HG03378 (cell line): ENCODE measurements at regions not wholly inside any gene's neighbourhood (a gene's known extent, or its start where the extent isn't known, plus 50 kb on each side); places are given as distances from the start of the nearest gene placed in this dataset.
"Not testable (repeated sequence)": the region's sequence is repeated elsewhere in the genome, so short reads cannot be mapped to it uniquely, and the experiment has no call there.

Source experiments
- ATAC-seq: cut with Tn5 transposase; IDR thresholded peaks from one replicate; pipeline ENCODE4 v1.9.1; 2021; ENCODE audit warnings: mild to moderate bottlenecking, moderate library complexity; ENCODE audit not compliant: unreplicated experiment

DNA sequence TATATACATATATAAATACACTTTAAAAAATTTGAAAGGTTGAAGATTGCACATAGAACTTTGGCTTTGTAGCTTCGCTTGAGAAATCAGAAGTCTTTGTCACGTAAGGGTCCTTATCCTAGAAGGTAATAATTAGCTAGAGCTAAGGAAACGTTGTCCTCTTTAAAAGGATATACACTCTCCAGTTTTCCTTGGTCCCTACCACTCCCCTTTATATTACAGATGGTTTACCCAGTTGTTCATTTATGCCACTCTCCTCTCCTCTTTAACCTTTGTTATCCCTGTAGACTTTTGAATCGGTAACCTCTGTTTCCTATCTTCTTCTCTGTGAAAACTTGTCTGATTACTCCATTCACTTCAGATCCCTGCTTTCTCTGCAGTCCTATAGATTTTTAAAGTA lies 1101.0 kb upstream of the SEMA6A start:
- ATAC-seq = no peak

GRCh38 chr5:117671551-117671950 lies 1096.9 kb upstream of the SEMA6A start:
- ATAC-seq = no peak

DNA sequence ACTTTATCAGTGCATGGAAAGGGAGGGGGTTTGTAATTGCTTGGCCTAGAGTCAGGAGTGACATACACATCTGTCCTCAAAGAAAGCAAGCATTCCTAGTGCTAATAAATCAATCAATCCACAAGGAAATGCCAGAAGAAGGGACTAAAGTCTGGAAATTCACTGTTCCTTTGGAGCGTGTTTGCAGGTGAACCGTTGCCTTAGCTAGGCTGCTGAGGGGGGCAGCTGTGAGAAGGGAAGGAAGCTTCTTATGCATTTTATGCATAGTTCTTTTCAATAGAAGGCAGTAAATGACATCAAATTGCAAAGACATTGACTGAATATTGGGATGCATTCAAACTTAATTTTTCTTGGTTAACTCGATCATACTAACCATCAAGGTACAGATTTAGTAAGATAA lies 1092.5 kb upstream of the SEMA6A start:
- ATAC-seq = no peak

DNA sequence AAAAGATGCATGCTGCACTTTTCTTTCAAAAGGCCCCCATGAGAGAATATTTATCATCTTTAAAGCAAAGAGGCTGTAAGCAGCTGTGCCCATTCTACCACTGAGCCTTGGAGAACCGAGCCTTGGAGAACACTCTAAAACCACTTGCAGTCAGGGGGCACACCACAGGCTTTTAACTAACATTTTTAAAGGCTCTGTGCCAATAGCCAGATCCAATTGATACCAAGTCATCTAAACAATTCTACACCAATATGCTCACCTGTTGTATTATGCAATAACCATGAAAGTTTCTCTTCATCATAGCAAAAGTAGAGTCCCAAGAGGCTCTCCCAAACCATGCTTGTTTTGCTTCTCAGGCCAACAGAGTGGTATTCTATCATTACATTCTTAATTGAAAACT lies 1090.5 kb upstream of the SEMA6A start:
- ATAC-seq = no peak

DNA sequence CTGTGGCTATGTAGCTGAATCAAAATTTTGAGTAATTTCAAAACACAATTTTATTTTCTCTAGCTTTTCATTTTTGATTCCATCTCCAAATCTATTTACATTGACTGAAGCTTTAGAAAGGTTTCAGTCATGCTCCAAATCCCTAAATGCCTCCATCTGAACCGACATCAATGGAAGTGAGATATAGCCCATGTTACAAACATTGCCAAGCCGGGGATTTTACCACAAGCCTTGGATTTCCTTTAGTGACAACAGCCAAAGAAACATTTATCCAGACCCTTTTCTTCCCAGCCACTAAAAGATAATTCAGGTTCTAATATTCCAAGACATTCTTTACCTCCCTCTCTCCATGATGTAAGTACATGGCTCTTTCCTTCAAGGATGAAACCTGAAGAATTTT lies 1087.7 kb upstream of the SEMA6A start:
- ATAC-seq = no peak

DNA sequence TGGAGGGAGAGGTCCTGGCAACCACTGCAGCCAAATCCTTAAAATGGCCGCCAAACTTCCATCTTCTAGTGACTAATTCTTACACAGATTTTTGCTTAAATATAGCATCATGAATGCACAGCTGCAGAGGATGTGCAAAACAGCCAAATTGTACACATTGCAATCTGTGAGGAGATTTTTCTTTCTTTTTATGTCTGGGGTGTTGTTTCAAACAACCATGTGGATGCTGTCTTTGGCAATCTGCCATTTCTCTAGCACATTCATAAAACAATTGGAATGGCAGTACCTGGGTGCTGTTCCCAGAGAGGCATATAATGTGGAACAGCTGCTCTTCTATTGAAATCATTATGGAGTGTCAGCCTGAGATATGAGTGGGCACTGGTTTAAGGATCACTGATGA lies 1082.9 kb upstream of the SEMA6A start:
- ATAC-seq = no peak

DNA sequence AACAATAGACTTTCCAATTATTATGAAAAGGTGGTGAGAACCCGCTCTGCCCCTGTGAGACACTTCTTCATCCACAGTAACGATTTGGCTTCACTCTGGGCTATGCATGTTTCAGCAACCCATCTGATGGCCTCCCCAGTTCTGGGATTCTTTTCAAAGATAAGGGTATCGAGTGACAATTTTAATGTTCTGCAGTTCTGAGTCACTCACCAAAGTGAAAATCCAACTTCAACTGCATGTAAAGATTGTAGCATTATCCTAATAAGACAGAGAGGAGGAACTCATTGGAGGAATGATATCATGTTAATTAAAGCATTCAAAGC lies 1078.3 kb upstream of the SEMA6A start:
- no peak for ATAC-seq

DNA sequence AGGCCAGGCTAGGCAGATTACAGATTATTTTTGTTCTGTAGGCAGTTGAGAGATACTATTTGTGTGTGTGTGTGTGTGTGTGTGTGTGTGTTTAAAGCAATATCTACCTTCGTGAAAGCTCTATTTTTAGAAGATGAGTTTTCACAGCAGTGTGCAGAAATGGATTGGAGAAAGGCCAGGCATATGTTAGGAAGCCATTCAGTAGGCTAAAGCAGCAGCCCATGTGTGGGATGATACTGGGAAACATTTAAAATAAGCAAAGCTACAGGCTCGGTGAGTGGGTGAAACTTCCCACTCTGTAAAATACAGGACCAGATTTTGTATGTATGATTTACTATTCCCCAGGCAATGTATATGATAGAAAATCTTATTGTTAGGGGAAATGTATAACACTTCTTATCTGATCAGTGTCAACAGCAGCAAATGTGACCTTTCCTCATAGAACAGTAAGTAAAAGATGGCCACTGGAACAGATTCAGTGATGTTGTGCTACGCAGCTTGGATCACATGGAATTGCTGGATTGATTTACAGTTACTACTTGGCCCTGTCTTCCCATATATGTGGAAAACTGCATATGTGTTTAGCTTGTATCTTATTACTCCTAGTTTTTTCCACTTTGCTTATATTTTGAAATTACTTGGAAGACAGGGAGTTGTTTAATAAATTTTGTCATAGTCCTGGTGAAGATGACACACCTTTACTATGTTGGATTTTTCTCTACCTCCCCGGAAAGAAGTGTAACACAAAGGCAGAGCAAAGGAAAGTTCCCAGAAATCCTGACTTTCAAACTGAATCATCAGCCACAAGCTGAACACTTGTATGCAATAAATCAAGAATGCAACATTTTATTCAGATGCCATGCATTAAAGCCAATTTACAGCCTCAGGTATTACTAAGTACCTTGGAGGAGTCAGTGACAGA lies 1077.7 kb upstream of the SEMA6A start:
- no peak for ATAC-seq

DNA sequence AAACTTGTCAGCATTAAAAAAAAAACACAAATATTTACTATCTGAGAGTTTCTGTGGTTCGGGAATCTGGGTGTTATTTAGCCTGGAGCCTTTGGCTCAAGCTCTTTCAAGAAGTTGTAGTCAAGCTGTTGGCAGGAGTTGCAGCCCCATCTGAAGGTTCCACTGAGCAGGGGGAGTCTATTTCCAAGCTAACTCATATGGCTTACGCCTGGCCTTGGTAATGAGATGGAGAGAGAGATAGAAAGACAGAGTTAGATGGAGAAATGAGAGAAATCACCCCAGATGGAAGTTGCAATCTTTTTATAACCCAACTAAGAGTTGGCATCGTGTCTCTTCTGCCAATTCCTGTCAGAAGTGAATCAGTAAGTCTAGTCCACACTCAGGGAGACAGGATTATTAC lies 1075.2 kb upstream of the SEMA6A start:
- no peak for ATAC-seq

GRCh38 chr5:117645400-117645799 lies 1070.8 kb upstream of the SEMA6A start:
- no peak for ATAC-seq

- ATAC-seq = no peak
These were observed 1064.0 kb upstream of the SEMA6A start for GRCh38 chr5:117638581-117638980.

DNA sequence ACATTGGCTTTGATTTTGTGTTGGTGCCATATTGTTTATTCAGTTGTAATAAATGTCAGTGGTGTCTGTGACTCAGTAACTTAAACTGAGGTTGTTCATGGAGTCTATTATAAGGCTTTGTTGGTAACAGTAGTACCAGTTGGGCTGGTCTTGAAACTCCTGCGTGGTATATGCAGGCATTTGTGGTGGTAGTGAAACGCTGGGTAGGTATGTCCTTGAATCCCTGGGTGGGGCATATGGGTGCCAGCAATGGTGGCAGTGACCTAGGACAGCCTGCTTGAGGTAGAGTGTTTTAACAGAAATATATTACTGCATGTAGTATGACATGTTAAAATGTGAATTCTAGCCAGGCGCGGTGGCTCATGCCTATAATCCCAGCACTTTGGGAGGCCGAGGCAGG lies 1058.5 kb upstream of the SEMA6A start:
- ATAC-seq = no peak

- no peak for ATAC-seq
These were observed 1049.6 kb upstream of the SEMA6A start for GRCh38 chr5:117624201-117624600.

GRCh38 chr5:117623042-117623805 lies 1048.6 kb upstream of the SEMA6A start:
- no peak for ATAC-seq

DNA sequence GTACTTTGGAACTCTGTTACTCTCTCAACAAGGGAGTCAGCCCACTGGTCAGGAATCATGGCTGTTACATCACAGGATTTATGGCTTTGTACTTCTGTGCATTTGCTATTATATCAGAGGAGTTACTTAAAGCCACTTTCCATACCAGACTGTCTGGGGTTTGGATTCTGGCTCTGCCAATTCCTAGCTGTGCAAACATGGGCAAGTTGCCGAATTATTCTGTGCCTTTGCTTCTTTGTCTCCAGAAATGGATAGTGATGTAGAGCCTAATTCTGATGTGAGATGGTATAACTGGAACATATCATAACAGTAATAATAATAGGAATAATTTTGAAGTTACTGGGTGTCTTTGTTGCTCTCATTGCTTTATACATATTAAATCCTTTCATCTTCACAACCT lies 1047.3 kb upstream of the SEMA6A start:
- ATAC-seq = no peak

DNA sequence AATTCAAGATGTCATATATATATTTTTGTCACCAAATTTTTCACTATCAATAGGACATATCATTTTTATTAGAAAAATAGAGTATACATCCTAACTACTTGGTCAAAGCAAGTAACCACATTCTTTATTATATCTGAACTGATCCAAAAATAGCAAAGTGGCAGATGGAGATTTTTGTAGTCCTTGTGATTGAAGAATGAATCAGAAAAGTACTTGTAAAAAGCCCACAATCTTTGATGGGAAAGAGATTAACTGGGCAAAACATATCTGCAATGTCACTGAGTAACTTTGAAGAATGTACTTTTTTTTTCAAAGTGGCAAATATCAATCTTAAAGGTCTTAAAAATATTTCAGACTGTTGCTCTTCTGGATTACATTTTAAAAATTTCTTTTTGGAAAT lies 1040.6 kb upstream of the SEMA6A start:
- no peak for ATAC-seq

- ATAC-seq = no peak
These were observed 1039.8 kb upstream of the SEMA6A start for GRCh38 chr5:117614408-117614807.

DNA sequence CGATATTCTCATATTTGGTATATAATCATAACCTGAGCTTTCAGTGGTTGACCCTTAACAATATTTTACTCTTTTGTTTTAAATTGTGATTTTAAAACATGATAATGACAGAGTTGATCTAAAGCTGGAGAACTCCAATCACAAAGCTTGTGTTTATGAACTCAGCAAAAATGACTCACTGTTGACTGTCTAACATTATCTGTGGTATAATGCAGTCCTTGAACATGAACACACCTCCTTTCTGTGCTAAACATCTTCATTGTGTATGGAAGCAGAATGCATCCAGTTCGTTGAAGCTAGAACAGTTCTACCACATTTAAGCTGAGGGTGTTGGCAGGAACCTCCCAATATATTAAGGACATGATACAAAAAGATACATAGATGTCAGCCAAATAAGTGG lies 1030.2 kb upstream of the SEMA6A start:
- ATAC-seq = no peak

DNA sequence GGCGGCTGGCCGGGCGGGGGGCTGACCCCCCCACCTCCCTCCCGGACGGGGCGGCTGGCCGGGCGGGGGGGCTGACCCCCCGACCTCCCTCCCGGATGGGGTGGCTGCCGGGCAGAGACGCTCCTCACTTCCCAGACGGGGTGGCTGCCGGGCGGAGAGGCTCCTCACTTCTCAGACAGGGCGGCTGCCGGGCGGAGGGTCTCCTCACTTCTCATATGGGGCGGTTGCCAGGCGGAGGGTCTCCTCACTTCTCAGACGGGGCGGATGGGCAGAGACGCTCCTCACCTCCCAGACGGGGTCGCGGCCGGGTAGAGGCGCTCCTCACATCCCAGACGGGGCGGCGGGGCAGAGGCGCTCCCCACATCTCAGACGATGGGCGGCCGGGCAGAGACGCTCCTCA lies 1025.2 kb upstream of the SEMA6A start:
- ATAC-seq = not testable (repeated sequence)

DNA sequence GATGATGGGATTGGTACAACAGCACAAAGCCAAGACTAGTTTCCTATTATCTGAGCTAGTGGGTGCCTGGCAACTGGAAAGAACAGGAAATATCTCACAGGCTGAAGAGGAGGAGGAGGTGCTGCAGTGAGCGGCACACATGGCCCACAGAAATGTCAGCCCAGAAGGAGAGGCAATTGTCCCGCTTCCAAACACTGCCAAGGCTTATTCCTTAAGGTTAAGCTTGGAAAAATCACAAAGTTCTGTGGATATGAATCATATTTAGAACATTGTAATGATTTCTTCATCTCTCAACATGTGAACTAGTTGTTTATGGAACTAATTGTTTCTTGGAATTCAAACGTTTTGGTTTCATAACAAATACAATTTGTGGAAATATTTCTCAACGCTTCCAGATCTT lies 1019.5 kb upstream of the SEMA6A start:
- no peak for ATAC-seq

DNA sequence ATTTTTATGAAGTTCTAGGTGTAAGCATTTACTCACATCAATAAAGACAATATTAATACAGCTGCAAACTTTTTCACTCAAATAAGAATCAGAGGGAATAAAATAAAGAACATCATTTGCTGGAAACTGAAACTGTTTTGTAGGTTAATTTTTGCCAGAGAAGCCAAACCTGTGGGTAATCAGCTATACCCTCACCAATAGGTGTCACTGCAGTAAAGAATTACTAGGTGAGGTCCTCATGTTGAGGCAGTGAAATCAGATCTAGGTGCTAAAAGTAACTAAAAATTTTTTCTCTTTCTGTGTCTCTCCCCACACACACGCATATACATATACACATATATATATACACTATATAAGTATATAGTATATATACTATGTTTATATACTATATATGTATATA lies 1016.3 kb upstream of the SEMA6A start:
- ATAC-seq = peak; percentile 82

- ATAC-seq = no peak
These were observed 1014.0 kb upstream of the SEMA6A start for GRCh38 chr5:117588611-117589010.
